ENCODE measurements at regions not wholly inside any gene's neighbourhood (a gene's known extent, or its start where the extent isn't known, plus 50 kb on each side); places are given as distances from the start of the nearest gene placed in this dataset.

GRCh38 chr15:95281470-95281869, 1049.0 kb upstream of the NR2F2 start:
- no peak for DNase-seq (ENCODE audit: low read depth in 2 of 2)

GRCh38 chr15:95284492-95284891, 1046.0 kb upstream of the NR2F2 start:
- DNase-seq (ENCODE audit: low read depth in 2 of 2), result no peak

- no peak for DNase-seq (ENCODE audit: low read depth in 2 of 2)
Observed at GRCh38 chr15:95284933-95285421, 1045.5 kb upstream of the NR2F2 start.

- no peak for DNase-seq (ENCODE audit: low read depth in 2 of 2)
Observed at GRCh38 chr15:95286352-95286880, 1044.1 kb upstream of the NR2F2 start.

GRCh38 chr15:95287720-95288103, 1042.8 kb upstream of the NR2F2 start:
- no peak for DNase-seq (ENCODE audit: low read depth in 2 of 2)

- DNase-seq (ENCODE audit: low read depth in 2 of 2), result no peak
Observed at GRCh38 chr15:95288626-95289025, 1041.9 kb upstream of the NR2F2 start.

- DNase-seq (ENCODE audit: low read depth in 2 of 2), result no peak
Observed at GRCh38 chr15:95290176-95290974, 1040.1 kb upstream of the NR2F2 start.

GRCh38 chr15:95291898-95292472, 1038.5 kb upstream of the NR2F2 start:
- DNase-seq (ENCODE audit: low read depth in 2 of 2), result no peak

GRCh38 chr15:95292785-95293450, 1037.6 kb upstream of the NR2F2 start:
- DNase-seq (ENCODE audit: low read depth in 2 of 2), result no peak

- no peak for DNase-seq (ENCODE audit: low read depth in 2 of 2)
Observed at GRCh38 chr15:95293456-95294031, 1037.0 kb upstream of the NR2F2 start.

GRCh38 chr15:95295363-95295762, 1035.1 kb upstream of the NR2F2 start:
- no peak for DNase-seq (ENCODE audit: low read depth in 2 of 2)

- no peak for DNase-seq (ENCODE audit: low read depth in 2 of 2)
Observed at GRCh38 chr15:95295896-95296625, 1034.4 kb upstream of the NR2F2 start.

- DNase-seq (ENCODE audit: low read depth in 2 of 2), result no peak
Observed at GRCh38 chr15:95296643-95297042, 1033.9 kb upstream of the NR2F2 start.

GRCh38 chr15:95298729-95299128, 1031.8 kb upstream of the NR2F2 start:
- no peak for DNase-seq (ENCODE audit: low read depth in 2 of 2)

- no peak for DNase-seq (ENCODE audit: low read depth in 2 of 2)
Observed at GRCh38 chr15:95300958-95301357, 1029.5 kb upstream of the NR2F2 start.

GRCh38 chr15:95302206-95302605, 1028.3 kb upstream of the NR2F2 start:
- no peak for DNase-seq (ENCODE audit: low read depth in 2 of 2)

- no peak for DNase-seq (ENCODE audit: low read depth in 2 of 2)
Observed at GRCh38 chr15:95302809-95303208, 1027.7 kb upstream of the NR2F2 start.

- no peak for DNase-seq (ENCODE audit: low read depth in 2 of 2)
Observed at GRCh38 chr15:95303713-95304112, 1026.8 kb upstream of the NR2F2 start.

- DNase-seq (ENCODE audit: low read depth in 2 of 2), result no peak
Observed at GRCh38 chr15:95304151-95304946, 1026.2 kb upstream of the NR2F2 start.

- DNase-seq (ENCODE audit: low read depth in 2 of 2), result no peak
Observed at GRCh38 chr15:95304947-95305400, 1025.5 kb upstream of the NR2F2 start.

GRCh38 chr15:95307115-95307514, 1023.4 kb upstream of the NR2F2 start:
- DNase-seq (ENCODE audit: low read depth in 2 of 2), result no peak

Data from stimulated activated CD4-positive, alpha-beta T cell treated with anti-CD3 and anti-CD28 coated beads, Interleukin-12 subunit alpha, Interleukin-12 subunit beta, amount 100 ng/mL, for 24 hours (primary cell).